IMR-90 (cell line): ENCODE measurements at regions not wholly inside any gene's neighbourhood (a gene's known extent, or its start where the extent isn't known, plus 50 kb on each side); places are given as distances from the start of the nearest gene placed in this dataset.
A peak's percentile ranks its signal among the peaks of the same experiment; 100 is the strongest.

Source experiments
- ATAC-seq: fragments of 200-7000 bp; cut with Tn5 transposase; 2 replicates; pipeline ENCODE4 v1.9.1; 2020; ENCODE audit warnings: low read depth, mild to moderate bottlenecking, moderate library complexity
- BruUV-seq: library from RNA; stranded (reverse); fragments of 400-500 nt; replicated peaks from 2 replicates; lab custom pipeline; 2021; lab: Mats Ljungman, UMichigan
- CTCF ChIA-PET: fragments of 300-600 bp; formaldehyde crosslinking; extraction: SDS; loops from one replicate; lab custom pipeline; 2021; ENCODE audit warnings: antibody characterized with exemption; lab: Yijun Ruan, JAX
- POLR2A ChIA-PET: fragments of 300-600 bp; sonication (Branson Sonifier 250); formaldehyde crosslinking; loops from one replicate; lab custom pipeline; 2022; ENCODE audit warnings: antibody characterized with exemption; ENCODE audit not compliant: unreplicated experiment; lab: Charles Lee
- DNase-seq: peaks from one replicate; pipeline ENCODE4 v3.0.0; 2013
- H2AFZ ChIP-seq: replicated peaks from 2 replicates; pipeline ENCODE3; 2013; ENCODE audit warnings: low read length, mild to moderate bottlenecking; ENCODE audit not compliant: poor library complexity
- H2AK5ac ChIP-seq: 2 replicates; pipeline ENCODE4 v1.6.1; 2013; ENCODE audit warnings: low read depth, low read length, inconsistent platforms
- H2AK9ac ChIP-seq: replicated peaks from 2 replicates; pipeline ENCODE3; 2013; ENCODE audit warnings: mild to moderate bottlenecking, low read depth, low read length, moderate library complexity; ENCODE audit not compliant: poor library complexity
- H2BK120ac ChIP-seq: 2 replicates; pipeline ENCODE4 v1.6.1; 2013; ENCODE audit warnings: low read depth, low read length, inconsistent platforms
- H2BK15ac ChIP-seq: 3 replicates; pipeline ENCODE4 v1.6.1; 2013; ENCODE audit warnings: low read depth, low read length, inconsistent platforms
- H2BK20ac ChIP-seq: 2 replicates; pipeline ENCODE4 v1.6.1; 2013; ENCODE audit warnings: low read depth, mild to moderate bottlenecking, inconsistent platforms, low read length, moderate library complexity
- H2BK5ac ChIP-seq: 2 replicates; pipeline ENCODE4 v1.6.1; 2013; ENCODE audit warnings: mild to moderate bottlenecking, low read depth, low read length, inconsistent platforms; ENCODE audit not compliant: poor library complexity, severe bottlenecking
- H3K14ac ChIP-seq: replicated peaks from 2 replicates; pipeline ENCODE4 v1.6.1; 2013; ENCODE audit warnings: low read depth, low read length, inconsistent platforms
- H3K18ac ChIP-seq: 2 replicates; pipeline ENCODE4 v1.6.1; 2013; ENCODE audit warnings: low read depth, low read length, control low read depth
- H3K23ac ChIP-seq: 2 replicates; pipeline ENCODE4 v1.6.1; 2013; ENCODE audit warnings: low read depth, low read length, inconsistent platforms
- H3K27ac ChIP-seq: 2 replicates; pipeline ENCODE4 v1.5.1; 2013; ENCODE audit warnings: mild to moderate bottlenecking, control low read depth, low read length; ENCODE audit not compliant: insufficient read depth
- H3K27me3 ChIP-seq: 2 replicates; pipeline ENCODE4 v1.6.1; 2013; ENCODE audit warnings: low read length; ENCODE audit not compliant: control insufficient read depth, insufficient read depth
- H3K36me3 ChIP-seq: 2 replicates; pipeline ENCODE4 v1.6.1; 2013; ENCODE audit warnings: low read length, mixed read lengths; ENCODE audit not compliant: control insufficient read depth, insufficient read depth
- H3K4ac ChIP-seq: 2 replicates; pipeline ENCODE4 v1.6.1; 2013; ENCODE audit warnings: low read depth, low read length, inconsistent platforms
- H3K4me1 ChIP-seq: 2 replicates; pipeline ENCODE4 v1.6.1; 2013; ENCODE audit warnings: low read length, mixed read lengths; ENCODE audit not compliant: control insufficient read depth, insufficient read depth
- H3K4me2 ChIP-seq: 2 replicates; pipeline ENCODE4 v1.6.1; 2013; ENCODE audit warnings: low read depth, mild to moderate bottlenecking, control low read depth, low read length, moderate library complexity
- H3K4me3 ChIP-seq: 2 replicates; pipeline ENCODE4 v1.5.1; 2013; ENCODE audit warnings: low read depth, mild to moderate bottlenecking, control low read depth, low read length, moderate library complexity; ENCODE audit not compliant: insufficient read depth
- H3K56ac ChIP-seq: 2 replicates; pipeline ENCODE4 v1.6.1; 2013; ENCODE audit warnings: low read length, inconsistent platforms; ENCODE audit not compliant: insufficient read depth; ENCODE audit errors: extremely low read depth
- H3K79me1 ChIP-seq, 2 experiments: 2 replicates each; pipeline ENCODE4 v1.6.1; 2013; ENCODE audit warnings: low read length in 2 of 2, inconsistent platforms in 1 of 2, low read depth in 1 of 2
- H3K9ac ChIP-seq: 2 replicates; pipeline ENCODE4 v1.6.1; 2013; ENCODE audit warnings: low read depth, low read length, control low read depth
- H3K9me1 ChIP-seq: 2 replicates; pipeline ENCODE4 v1.6.1; 2013; ENCODE audit warnings: low read length, inconsistent platforms; ENCODE audit not compliant: insufficient read depth
- H3K9me3 ChIP-seq: 2 replicates; pipeline ENCODE4 v1.6.1; 2013; ENCODE audit warnings: low read length; ENCODE audit not compliant: control insufficient read depth, insufficient read depth
- H4K20me1 ChIP-seq: 2 replicates; pipeline ENCODE4 v1.6.1; 2013; ENCODE audit warnings: low read length, inconsistent platforms; ENCODE audit not compliant: insufficient read depth
- H4K5ac ChIP-seq: 2 replicates; pipeline ENCODE4 v1.6.1; 2013; ENCODE audit warnings: mild to moderate bottlenecking, low read depth, low read length, control low read depth
- H4K8ac ChIP-seq, 2 experiments: 2 replicates each; pipeline ENCODE4 v1.6.1; 2013; ENCODE audit warnings: low read depth in 2 of 2, low read length in 2 of 2, control low read depth in 1 of 2, inconsistent platforms in 1 of 2
- H4K91ac ChIP-seq: 2 replicates; pipeline ENCODE4 v1.6.1; 2013; ENCODE audit warnings: low read depth, low read length, inconsistent platforms; ENCODE audit not compliant: insufficient read depth
- FOS ChIP-seq: fragments of 150-350 bp; IDR thresholded peaks from 2 replicates; pipeline ENCODE4 v1.6.1; 2016; ENCODE audit warnings: low read depth, low read length
- MXI1 ChIP-seq: IDR thresholded peaks from 2 replicates; pipeline ENCODE4 v1.6.1; 2012; ENCODE audit warnings: low read depth, mild to moderate bottlenecking, low read length, moderate library complexity, borderline replicate concordance
- POLR2A ChIP-seq: IDR thresholded peaks from 2 replicates; pipeline ENCODE4 v1.6.1; 2012; ENCODE audit warnings: mild to moderate bottlenecking, low read depth, low read length
- WGBS, 2 experiments: methylation state at CpG; one replicate each; pipeline versions ENCODE4 v1.1.5 to v1.1.7; 2013; ENCODE audit warnings: missing lambda C conversion rate in 2 of 2; ENCODE audit not compliant: insufficient read length in 1 of 2; ENCODE audit errors: extremely low coverage in 2 of 2; 5-methylcytosine and 5-hydroxymethylcytosine counted together
- dilution Hi-C: fragments of 300-500 bp; cut with HindIII; formaldehyde crosslinking; loops from one replicate; pipeline ENCODE4 v1.14.3; 2018; ENCODE audit warnings: low sequenced_read_pairs; ENCODE audit not compliant: unreplicated experiment
- in situ Hi-C: fragments of 300-500 bp; cut with MboI; formaldehyde crosslinking; loops from 3 replicates; pipeline ENCODE4 v1.14.3; 2019; ENCODE audit warnings: low sequenced_read_pairs, inconsistent platforms, mixed read lengths
- intact Hi-C: fragments of 100-400 bp; cut with micrococcal nuclease; formaldehyde crosslinking; loops from 2 replicates; pipeline ENCODE4 v1.10.0; 2022
- TF ChIP-seq, protein P1 (sequence below): fragments of 150-350 bp; IDR thresholded peaks from 2 replicates; pipeline ENCODE4 v1.6.1; 2017; ENCODE audit warnings: mild to moderate bottlenecking, antibody characterized with exemption, low read length, low read depth

DNA sequence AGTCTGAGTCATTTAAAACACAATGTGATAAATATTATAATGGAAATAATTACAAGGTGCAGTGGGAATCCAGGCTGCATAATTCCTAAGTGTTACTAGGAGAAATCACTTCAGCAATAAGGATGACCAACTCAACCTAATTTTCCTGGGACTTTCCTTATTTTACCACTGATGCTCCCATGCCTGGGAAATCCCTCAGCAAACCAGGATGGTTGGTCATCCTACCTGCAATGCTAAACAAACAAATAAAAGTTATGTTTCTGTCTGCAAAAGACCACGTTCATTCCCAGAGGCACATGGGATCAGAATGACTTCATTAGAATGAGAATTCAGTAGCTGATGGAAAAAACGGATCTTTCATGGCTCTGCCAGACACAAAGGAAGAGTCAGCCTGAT is 130.8 kb upstream of the RAP1B start:
- in situ Hi-C loops = no loop called here
- TF ChIP-seq FOS = no peak
- no peak for TF ChIP-seq MXI1
- TF ChIP-seq, protein P1, sequence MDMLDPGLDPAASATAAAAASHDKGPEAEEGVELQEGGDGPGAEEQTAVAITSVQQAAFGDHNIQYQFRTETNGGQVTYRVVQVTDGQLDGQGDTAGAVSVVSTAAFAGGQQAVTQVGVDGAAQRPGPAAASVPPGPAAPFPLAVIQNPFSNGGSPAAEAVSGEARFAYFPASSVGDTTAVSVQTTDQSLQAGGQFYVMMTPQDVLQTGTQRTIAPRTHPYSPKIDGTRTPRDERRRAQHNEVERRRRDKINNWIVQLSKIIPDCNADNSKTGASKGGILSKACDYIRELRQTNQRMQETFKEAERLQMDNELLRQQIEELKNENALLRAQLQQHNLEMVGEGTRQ = no peak
- TF ChIP-seq POLR2A = no peak
- Histone ChIP-seq H4K20me1 (no peaks in the 10 kb centered on the region), H3K9me1 (no peaks in the 10 kb centered on the region), H3K9ac (no peak overlapping the region; the same call in 1 of the 2 replicates), H2BK120ac (peak overlapping the region; percentile 17), H4K5ac (peak overlapping the region; percentile 6), H3K56ac (no peak overlapping the region), H2BK15ac (0 out of 3 replicates have a peak overlapping the region, but pooled peaks have one; percentile 43), H3K9me3 (no peaks in the 10 kb centered on the region), H2AK5ac (no peak overlapping the region), H2BK20ac (peak overlapping the region; percentile 32; the same call in 1 of the 2 replicates), H2AK9ac (no peak overlapping the region), H3K14ac (peak overlapping the region; percentile 30), H3K27ac (peak overlapping the region; percentile 86; the same call in 1 of the 2 replicates), H4K8ac (peak overlapping the region in 1 of 2 experiments; percentile 13; a peak in 1 of 4 replicates), H3K4me2 (peak overlapping the region; percentile 40), H4K91ac (peak overlapping the region; percentile 9; the same call in 1 of the 2 replicates), H3K4ac (peak overlapping the region; percentile 15; the same call in 1 of the 2 replicates), H3K4me3 (no peak overlapping the region), H3K36me3 (no peaks in the 10 kb centered on the region), H3K79me1 (no peaks in the 10 kb centered on the region), H2AFZ (no peak overlapping the region), H3K18ac (peak overlapping the region; percentile 67), H3K23ac (0 out of 2 replicates have a peak overlapping the region, but pooled peaks have one; percentile 1), H3K27me3 (no peaks in the 10 kb centered on the region), H2BK5ac (peak overlapping the region; percentile 88), H3K4me1 (peaks cover 8% of the 10 kb centered on the region)
- DNase-seq = peak; percentile 57
- intact Hi-C loops = no loop called here
- no CpG with 5 or more reads among the region's 2 CpGs for WGBS, 2 experiments
- ChIA-PET POLR2A (no interaction called here), CTCF (no interaction called here)
- ATAC-seq = no peak
- BruUV-seq = no TSS peak
- dilution Hi-C loops = no loop called here
